Mesendoderm (in vitro differentiated cells): ENCODE measurements at regions not wholly inside any gene's neighbourhood (a gene's known extent, or its start where the extent isn't known, plus 50 kb on each side); places are given as distances from the start of the nearest gene placed in this dataset.

Experiments
- DNase-seq: peaks from one replicate; pipeline ENCODE4 v3.0.0; 2013
- H2AK5ac ChIP-seq: 2 replicates; pipeline ENCODE4 v1.6.1; 2013; ENCODE audit warnings: low read length, inconsistent platforms
- H2BK120ac ChIP-seq: 2 replicates; pipeline ENCODE4 v1.6.1; 2013; ENCODE audit warnings: low read depth, mild to moderate bottlenecking, low read length, moderate library complexity, mixed read lengths
- H2BK15ac ChIP-seq: replicated peaks from 2 replicates; pipeline ENCODE4 v1.6.1; 2013; ENCODE audit warnings: low read depth, mild to moderate bottlenecking, moderate library complexity
- H2BK5ac ChIP-seq: 2 replicates; pipeline ENCODE4 v1.6.1; 2013; ENCODE audit warnings: low read length, inconsistent platforms
- H3K18ac ChIP-seq: 2 replicates; pipeline ENCODE4 v1.6.1; 2013; ENCODE audit warnings: mild to moderate bottlenecking, low read length, mixed read lengths
- H3K23ac ChIP-seq: one replicate; pipeline ENCODE4 v1.6.1; 2013; ENCODE audit warnings: low read length
- H3K27ac ChIP-seq: 2 replicates; pipeline ENCODE4 v1.5.1; 2013; ENCODE audit warnings: low read depth, mild to moderate bottlenecking, inconsistent platforms, low read length, moderate library complexity
- H3K27me3 ChIP-seq: 2 replicates; pipeline ENCODE4 v1.6.1; 2013; ENCODE audit warnings: low read length, control low read depth, mild to moderate bottlenecking, inconsistent platforms; ENCODE audit not compliant: insufficient read depth, poor library complexity
- H3K36me3 ChIP-seq: 2 replicates; pipeline ENCODE4 v1.6.1; 2013; ENCODE audit warnings: low read length, inconsistent platforms; ENCODE audit not compliant: control insufficient read depth, insufficient read depth
- H3K4ac ChIP-seq: one replicate; pipeline ENCODE4 v1.6.1; 2013; ENCODE audit warnings: low read depth, mild to moderate bottlenecking, low read length, moderate library complexity
- H3K4me1 ChIP-seq: 2 replicates; pipeline ENCODE4 v1.6.1; 2013; ENCODE audit warnings: low read depth, low read length, inconsistent platforms; ENCODE audit not compliant: control insufficient read depth
- H3K4me2 ChIP-seq: 2 replicates; pipeline ENCODE4 v1.6.1; 2013; ENCODE audit warnings: low read length
- H3K4me3 ChIP-seq: 2 replicates; pipeline ENCODE4 v1.5.1; 2013; ENCODE audit warnings: mild to moderate bottlenecking, low read length
- H3K56ac ChIP-seq: one replicate; pipeline ENCODE4 v1.6.1; 2013; ENCODE audit warnings: low read length
- H3K79me1 ChIP-seq: 2 replicates; pipeline ENCODE4 v1.6.1; 2013; ENCODE audit warnings: low read length, inconsistent platforms
- H3K79me2 ChIP-seq: 2 replicates; pipeline ENCODE4 v1.6.1; 2013; ENCODE audit warnings: mild to moderate bottlenecking, low read length; ENCODE audit not compliant: control insufficient read depth, insufficient read depth
- H3K9ac ChIP-seq: 2 replicates; pipeline ENCODE4 v1.6.1; 2013; ENCODE audit warnings: low read length, inconsistent platforms
- H4K5ac ChIP-seq: one replicate; pipeline ENCODE4 v1.6.1; 2013; ENCODE audit warnings: low read length
- H4K8ac ChIP-seq: one replicate; pipeline ENCODE4 v1.6.1; 2013; ENCODE audit warnings: low read depth, mild to moderate bottlenecking, control low read depth, low read length, moderate library complexity
- WGBS: extraction: QIAGEN DNeasy Blood & Tissue Kit; methylation state at CpG from one replicate; pipeline ENCODE4 v1.1.7; 2013; ENCODE audit warnings: low lambda C conversion rate, missing lambda C conversion rate; ENCODE audit not compliant: insufficient coverage; ENCODE audit errors: extremely low coverage; 5-methylcytosine and 5-hydroxymethylcytosine counted together

DNA sequence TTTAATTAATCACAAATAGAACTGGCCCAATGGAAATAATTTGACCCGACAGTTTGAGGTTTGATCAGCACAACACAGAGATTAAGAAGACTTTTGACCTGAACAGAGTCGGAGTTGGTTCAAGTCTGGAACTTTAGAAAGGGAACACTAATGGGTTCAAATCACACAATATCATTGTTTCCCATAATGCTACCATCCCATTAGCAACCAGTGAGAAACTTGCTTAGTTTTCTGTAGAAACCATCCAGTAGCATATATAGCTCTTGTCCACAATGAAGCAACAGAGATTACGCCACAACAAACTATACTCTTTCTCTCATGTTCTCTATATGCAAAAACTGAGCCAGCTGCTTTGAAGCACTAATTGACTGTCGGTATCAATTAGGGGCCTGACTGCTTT, 376.9 kb upstream of the SPRY2 start:
- no peak overlapping the region for H3K27ac ChIP-seq
- H3K4ac ChIP-seq, result no peak overlapping the region
- H3K4me2 ChIP-seq, result no peak overlapping the region
- H3K4me3 ChIP-seq, result no peak overlapping the region
- H3K23ac ChIP-seq, result no peak overlapping the region
- no peaks in the 10 kb centered on the region for H3K27me3 ChIP-seq
- H4K8ac ChIP-seq, result no peak overlapping the region
- no peaks in the 10 kb centered on the region for H3K79me1 ChIP-seq
- H3K56ac ChIP-seq, result no peak overlapping the region
- WGBS, result no CpG with 5 or more reads among the region's 4 CpGs
- no peak overlapping the region for H4K5ac ChIP-seq
- no peak overlapping the region for H3K9ac ChIP-seq
- H2BK15ac ChIP-seq, result no peak overlapping the region
- H2BK120ac ChIP-seq, result no peak overlapping the region
- H3K4me1 ChIP-seq, result no peaks in the 10 kb centered on the region
- no peaks in the 10 kb centered on the region for H3K79me2 ChIP-seq
- no peak overlapping the region for H2BK5ac ChIP-seq
- no peak overlapping the region for H2AK5ac ChIP-seq
- DNase-seq, result no peak
- no peak overlapping the region for H3K18ac ChIP-seq
- H3K36me3 ChIP-seq, result no peaks in the 10 kb centered on the region

DNA sequence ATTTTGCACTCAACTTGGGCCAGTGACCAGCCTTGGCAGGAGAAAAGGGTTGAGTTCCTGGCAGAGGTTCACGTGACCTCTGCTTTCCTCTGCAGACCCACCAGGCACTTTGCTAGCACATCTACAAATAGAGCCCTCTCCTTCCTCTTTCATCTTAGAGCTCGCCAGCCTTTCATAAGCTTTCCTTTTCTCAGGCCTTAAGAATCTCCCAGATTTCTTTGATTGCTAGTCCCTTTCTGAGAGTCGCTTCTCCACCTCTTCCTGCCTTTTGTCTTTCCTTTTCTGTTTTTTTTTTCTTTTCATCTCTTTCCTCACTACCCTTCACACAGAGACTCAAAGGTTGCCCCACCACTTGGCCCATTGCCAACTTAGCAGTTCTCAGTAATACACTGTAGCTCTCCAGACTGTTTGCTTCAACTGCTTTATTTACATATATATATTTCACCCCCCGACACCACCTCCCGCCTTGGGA, 375.7 kb upstream of the SPRY2 start:
- Histone ChIP-seq H3K4me1 (no peaks in the 10 kb centered on the region), H3K79me2 (no peaks in the 10 kb centered on the region), H3K9ac (no peak overlapping the region), H3K56ac (no peak overlapping the region), H3K27ac (no peak overlapping the region), H3K4me3 (no peak overlapping the region), H3K18ac (no peak overlapping the region), H3K36me3 (no peaks in the 10 kb centered on the region), H2AK5ac (no peak overlapping the region), H3K23ac (no peak overlapping the region), H3K79me1 (no peaks in the 10 kb centered on the region), H2BK5ac (no peak overlapping the region), H2BK120ac (no peak overlapping the region), H4K8ac (no peak overlapping the region), H4K5ac (no peak overlapping the region), H2BK15ac (no peak overlapping the region), H3K4me2 (no peak overlapping the region), H3K27me3 (no peaks in the 10 kb centered on the region), H3K4ac (no peak overlapping the region)
- no peak for DNase-seq
- no CpG with 5 or more reads among the region's 5 CpGs for WGBS

DNA sequence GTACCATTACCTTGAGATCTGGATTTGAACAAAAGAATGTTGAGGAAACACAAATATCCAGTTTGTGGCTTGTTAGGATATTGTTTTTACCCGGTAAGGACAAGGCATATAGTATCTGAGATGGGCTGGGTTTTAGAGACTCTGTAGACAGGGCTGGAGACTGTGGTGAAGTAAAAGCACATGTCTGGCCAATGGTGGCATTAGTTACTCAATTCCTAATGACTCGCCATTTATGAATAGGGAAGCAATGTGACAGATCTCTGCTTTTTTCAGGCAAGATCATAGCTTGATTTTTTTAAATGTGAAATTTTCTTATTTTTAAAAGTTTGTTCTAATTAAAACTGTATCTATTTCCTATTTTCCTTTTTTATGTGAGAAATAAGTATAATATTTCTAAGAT, 371.1 kb upstream of the SPRY2 start:
- Histone ChIP-seq H3K18ac (no peak overlapping the region), H3K27me3 (no peaks in the 10 kb centered on the region), H3K4ac (no peak overlapping the region), H3K56ac (no peak overlapping the region), H3K4me2 (no peak overlapping the region), H2AK5ac (no peak overlapping the region), H2BK5ac (no peak overlapping the region), H2BK15ac (no peak overlapping the region), H3K27ac (no peak overlapping the region), H3K9ac (no peak overlapping the region), H4K8ac (no peak overlapping the region), H3K23ac (no peak overlapping the region), H2BK120ac (no peak overlapping the region), H3K36me3 (no peaks in the 10 kb centered on the region), H3K4me3 (no peak overlapping the region), H3K79me1 (no peaks in the 10 kb centered on the region), H3K4me1 (no peaks in the 10 kb centered on the region), H3K79me2 (no peaks in the 10 kb centered on the region), H4K5ac (no peak overlapping the region)
- WGBS, result no CpG with 5 or more reads among the region's 2 CpGs
- DNase-seq, result no peak

DNA sequence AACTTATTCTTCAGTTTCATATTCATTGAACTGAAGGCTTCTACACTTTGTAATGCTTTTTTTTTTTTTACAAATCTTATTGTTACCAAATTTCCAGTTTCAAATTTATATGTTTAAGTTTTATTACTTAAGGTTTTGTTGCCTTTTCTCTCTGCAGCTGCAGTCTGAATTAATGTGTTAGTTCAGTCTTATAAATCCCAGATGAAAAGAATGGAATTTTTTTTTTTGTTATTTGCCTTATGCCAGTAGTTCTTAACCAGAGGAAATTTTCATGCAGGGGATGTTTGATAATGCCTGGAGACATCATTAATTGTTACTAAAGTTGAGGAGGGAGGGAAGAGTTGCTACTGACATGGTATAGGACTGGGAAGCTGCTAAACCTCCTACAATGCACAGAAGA, 367.9 kb upstream of the SPRY2 start:
- no peak overlapping the region for H3K4me2 ChIP-seq
- no peak for DNase-seq
- H3K27ac ChIP-seq, result no peak overlapping the region
- no peak overlapping the region for H2BK120ac ChIP-seq
- no peak overlapping the region for H3K18ac ChIP-seq
- no peak overlapping the region for H4K5ac ChIP-seq
- no peak overlapping the region for H2AK5ac ChIP-seq
- H3K36me3 ChIP-seq, result no peaks in the 10 kb centered on the region
- no peak overlapping the region for H3K4me3 ChIP-seq
- H3K4me1 ChIP-seq, result no peaks in the 10 kb centered on the region
- no peak overlapping the region for H3K56ac ChIP-seq
- no peak overlapping the region for H2BK5ac ChIP-seq
- no peak overlapping the region for H3K23ac ChIP-seq
- no peaks in the 10 kb centered on the region for H3K27me3 ChIP-seq
- H3K9ac ChIP-seq, result no peak overlapping the region
- H3K79me2 ChIP-seq, result no peaks in the 10 kb centered on the region
- H4K8ac ChIP-seq, result no peak overlapping the region
- H3K79me1 ChIP-seq, result no peaks in the 10 kb centered on the region
- no peak overlapping the region for H2BK15ac ChIP-seq
- H3K4ac ChIP-seq, result no peak overlapping the region

DNA sequence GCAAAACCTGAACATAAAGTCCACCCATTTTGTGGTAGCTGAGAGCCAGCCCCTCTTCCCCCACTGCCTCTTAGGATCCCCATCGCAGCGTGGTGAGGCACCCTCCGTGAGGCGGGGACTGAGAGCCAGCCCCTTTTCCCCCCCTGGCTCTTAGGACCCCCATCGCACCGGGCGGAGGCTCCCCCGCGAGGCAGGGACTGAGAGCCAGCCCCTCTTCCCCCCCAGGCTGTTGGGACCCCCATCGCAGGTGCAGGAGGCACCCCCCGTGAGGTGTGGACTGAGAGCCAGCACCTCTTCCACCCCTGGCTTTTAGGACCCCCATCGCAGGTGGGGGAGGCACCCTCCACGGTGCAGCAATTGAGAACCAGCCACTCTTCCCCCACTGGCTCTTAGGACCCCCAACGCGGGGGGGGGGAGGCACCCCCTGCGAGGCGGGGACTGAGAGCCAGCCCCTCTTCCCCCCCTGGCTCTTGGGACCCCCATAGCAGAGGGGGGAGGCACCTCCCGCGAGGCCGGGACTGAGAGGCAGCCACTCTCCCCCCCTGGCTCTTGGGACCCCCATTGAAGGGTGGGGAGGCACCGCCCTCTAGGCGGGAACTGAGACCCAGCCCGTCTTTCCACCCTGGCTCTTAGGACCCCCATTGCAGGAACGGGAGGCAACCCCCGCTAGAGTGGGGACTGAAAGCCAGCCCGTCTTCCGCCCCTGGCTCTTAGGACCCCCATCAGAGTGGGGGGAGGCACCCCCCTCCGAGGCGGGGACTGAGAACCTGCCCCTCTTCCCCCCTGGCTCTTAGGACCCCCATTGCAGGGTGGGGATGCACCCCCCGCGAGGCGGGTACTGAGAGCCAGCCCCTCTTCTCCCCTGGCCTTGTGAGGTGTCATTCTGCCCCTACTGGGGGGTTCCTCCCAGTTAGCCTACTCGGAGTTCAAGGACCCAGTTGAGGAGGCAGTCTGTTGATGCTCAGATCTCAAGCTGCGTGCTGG, 366.4 kb upstream of the SPRY2 start:
- WGBS, result no CpG with 5 or more reads among the region's 34 CpGs
- H3K4me2 ChIP-seq, result no peak overlapping the region

DNA sequence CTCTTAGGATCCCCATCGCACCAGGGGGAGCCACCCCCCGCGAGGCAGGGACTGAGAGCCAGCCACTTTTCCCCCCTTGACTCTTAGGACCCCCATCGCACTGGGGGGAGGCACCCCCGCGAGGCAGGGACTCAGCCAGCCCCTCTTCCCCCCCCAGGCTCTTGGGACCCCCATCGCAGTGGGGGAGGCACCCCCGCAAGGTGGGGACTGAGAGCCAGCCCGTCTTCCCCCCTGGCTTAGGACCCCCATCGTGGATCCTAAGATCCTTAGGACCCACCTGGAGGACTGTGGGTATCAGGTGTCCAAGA, 365.2 kb upstream of the SPRY2 start:
- H2AK5ac ChIP-seq, result no peak overlapping the region
- H3K4ac ChIP-seq, result no peak overlapping the region
- H2BK15ac ChIP-seq, result no peak overlapping the region
- H3K79me2 ChIP-seq, result no peaks in the 10 kb centered on the region
- H3K9ac ChIP-seq, result no peak overlapping the region
- WGBS, result no CpG with 5 or more reads among the region's 10 CpGs
- no peak overlapping the region for H4K5ac ChIP-seq
- H2BK120ac ChIP-seq, result no peak overlapping the region
- H3K4me3 ChIP-seq, result no peak overlapping the region
- no peaks in the 10 kb centered on the region for H3K79me1 ChIP-seq
- no peak overlapping the region for H4K8ac ChIP-seq
- DNase-seq, result no peak
- no peak overlapping the region for H3K23ac ChIP-seq
- no peak overlapping the region for H3K18ac ChIP-seq
- no peak overlapping the region for H3K27ac ChIP-seq
- no peaks in the 10 kb centered on the region for H3K4me1 ChIP-seq
- no peaks in the 10 kb centered on the region for H3K36me3 ChIP-seq
- no peak overlapping the region for H2BK5ac ChIP-seq
- no peak overlapping the region for H3K56ac ChIP-seq
- no peak overlapping the region for H3K4me2 ChIP-seq
- H3K27me3 ChIP-seq, result no peaks in the 10 kb centered on the region

More for the DNA sequence above, 366.4 kb upstream of the SPRY2 start:
- H3K27ac ChIP-seq, result no peak overlapping the region
- no peak overlapping the region for H3K23ac ChIP-seq
- H3K79me2 ChIP-seq, result no peaks in the 10 kb centered on the region
- no peak overlapping the region for H3K4ac ChIP-seq
- no peaks in the 10 kb centered on the region for H3K79me1 ChIP-seq
- H3K36me3 ChIP-seq, result no peaks in the 10 kb centered on the region
- no peak overlapping the region for H3K56ac ChIP-seq
- H4K5ac ChIP-seq, result no peak overlapping the region
- H2AK5ac ChIP-seq, result no peak overlapping the region
- H3K9ac ChIP-seq, result no peak overlapping the region
- no peak overlapping the region for H4K8ac ChIP-seq
- no peak overlapping the region for H2BK15ac ChIP-seq
- H3K18ac ChIP-seq, result no peak overlapping the region
- no peak overlapping the region for H2BK5ac ChIP-seq
- no peak overlapping the region for H2BK120ac ChIP-seq
- no peak overlapping the region for H3K4me3 ChIP-seq
- no peaks in the 10 kb centered on the region for H3K27me3 ChIP-seq
- no peaks in the 10 kb centered on the region for H3K4me1 ChIP-seq
- DNase-seq, result no peak
